GM12878 (cell line): ENCODE measurements at regions not wholly inside any gene's neighbourhood (a gene's known extent, or its start where the extent isn't known, plus 50 kb on each side); places are given as distances from the start of the nearest gene placed in this dataset.

Source experiments
- ATAC-seq: fragments of 200-7000 bp; cut with Tn5 transposase; 3 replicates; pipeline ENCODE4 v1.9.1; 2020; ENCODE audit warnings: mild to moderate bottlenecking, moderate library complexity
- BruUV-seq: library from RNA; stranded (reverse); fragments of 400-500 nt; replicated peaks from 2 replicates; lab custom pipeline; 2021; lab: Mats Ljungman, UMichigan
- CTCF ChIA-PET: fragments of 300-600 bp; sonication (Branson Sonifier 250); formaldehyde crosslinking; extraction: SDS; loops from one replicate; lab custom pipeline; 2021; ENCODE audit warnings: inconsistent platforms; lab: Yijun Ruan, JAX
- POLR2A ChIA-PET: fragments of 350-600 bp; formaldehyde crosslinking; extraction: SDS; loops from one replicate; lab custom pipeline; 2021; ENCODE audit warnings: inconsistent platforms; lab: Charles Lee
- RAD21 ChIA-PET: fragments of 300-600 bp; sonication (Branson Sonifier 250); formaldehyde crosslinking; loops from one replicate; lab custom pipeline; 2023; ENCODE audit warnings: antibody characterized with exemption; ENCODE audit not compliant: unreplicated experiment; lab: Charles Lee
- SMC1A ChIA-PET: fragments of 300-600 bp; sonication (Branson Sonifier 250); formaldehyde crosslinking; loops from one replicate; lab custom pipeline; 2023; ENCODE audit not compliant: unreplicated experiment, uncharacterized antibody; lab: Charles Lee
- DNase-seq: peaks from one replicate; pipeline ENCODE4 v3.0.0-alpha.2; 2011; ENCODE audit warnings: low read depth, low spot score
- FAIRE-seq: peaks from 3 replicates; lab custom pipeline; 2011; peaks lifted over from hg19 to GRCh38; lab: Jason Lieb, UNC
- H2AFZ ChIP-seq: 2 replicates; pipeline ENCODE4 v1.6.0; 2011; ENCODE audit warnings: low read depth, low read length, control low read depth; ENCODE audit not compliant: control insufficient read depth
- H3K27ac ChIP-seq: 2 replicates; pipeline ENCODE4 v1.5.1; 2011; ENCODE audit warnings: control low read depth; ENCODE audit not compliant: control insufficient read depth, insufficient read depth
- H3K27me3 ChIP-seq, 2 experiments: replicated peaks in 1 of 2; 2 replicates each; pipeline versions ENCODE4 v1.6.0 to v1.6.1; 2011; ENCODE audit warnings: low read length in 1 of 2; ENCODE audit not compliant: control insufficient read depth in 2 of 2, insufficient read depth in 2 of 2
- H3K36me3 ChIP-seq, 2 experiments: 2 replicates each; pipeline ENCODE4 v1.5.1; 2011; ENCODE audit warnings: low read length in 1 of 2; ENCODE audit not compliant: control insufficient read depth in 2 of 2, insufficient read depth in 2 of 2
- H3K4me1 ChIP-seq: 2 replicates; pipeline ENCODE4 v1.6.1; 2011; ENCODE audit warnings: mild to moderate bottlenecking, low read length, moderate library complexity, mixed read lengths; ENCODE audit not compliant: control insufficient read depth, insufficient read depth
- H3K4me2 ChIP-seq: 2 replicates; pipeline ENCODE4 v1.6.0; 2011; ENCODE audit warnings: control low read depth; ENCODE audit not compliant: control insufficient read depth, insufficient read depth
- H3K4me3 ChIP-seq: fragments of 200-600 bp; sonication (generic); 2 replicates; pipeline ENCODE4 v1.5.1; 2016
- H3K79me2 ChIP-seq: 2 replicates; pipeline ENCODE4 v1.6.0; 2011; ENCODE audit warnings: low read length; ENCODE audit not compliant: control insufficient read depth, insufficient read depth
- H3K9ac ChIP-seq: 2 replicates; pipeline ENCODE4 v1.8.0; 2011; ENCODE audit warnings: low read length, control low read depth, mixed read lengths; ENCODE audit not compliant: control insufficient read depth, insufficient read depth
- H3K9me3 ChIP-seq: replicated peaks from 3 replicates; pipeline ENCODE4 v1.5.1; 2011; ENCODE audit warnings: mild to moderate bottlenecking, low read length; ENCODE audit not compliant: control insufficient read depth, insufficient read depth
- H4K20me1 ChIP-seq: 2 replicates; pipeline ENCODE4 v1.6.0; 2011; ENCODE audit not compliant: control insufficient read depth, insufficient read depth
- ATF2 ChIP-seq: IDR thresholded peaks from 2 replicates; pipeline ENCODE4 v1.6.1; 2012; ENCODE audit warnings: low read length, inconsistent platforms
- ATF3 ChIP-seq: IDR thresholded peaks from 2 replicates; pipeline ENCODE4 v1.6.1; 2011; ENCODE audit warnings: low read depth, mild to moderate bottlenecking, low read length, moderate library complexity, borderline replicate concordance; ENCODE audit errors: extremely low read depth
- CHD4 ChIP-seq: fragments of 200-600 bp; sonication (generic); IDR thresholded peaks from 2 replicates; pipeline ENCODE4 v1.6.1; 2016; ENCODE audit warnings: mild to moderate bottlenecking
- DPF2 ChIP-seq: fragments of 450-650 bp; IDR thresholded peaks from 2 replicates; pipeline ENCODE4 v1.6.1; 2017; ENCODE audit warnings: mild to moderate bottlenecking
- KAT2A ChIP-seq: conservative IDR thresholded peaks from 2 replicates; pipeline ENCODE4 v1.6.1; 2011; ENCODE audit warnings: low read depth, low read length; ENCODE audit not compliant: control insufficient read depth
- MTA3 ChIP-seq: IDR thresholded peaks from 2 replicates; pipeline ENCODE4 v1.6.1; 2012; ENCODE audit warnings: low read length, inconsistent platforms, borderline replicate concordance
- PKNOX1 ChIP-seq: fragments of 450-650 bp; IDR thresholded peaks from 2 replicates; pipeline ENCODE4 v1.6.1; 2016; ENCODE audit warnings: mild to moderate bottlenecking
- RB1 ChIP-seq: fragments of 450-650 bp; formaldehyde crosslinking; IDR thresholded peaks from 2 replicates; pipeline ENCODE4 v1.6.1; 2017; ENCODE audit warnings: mild to moderate bottlenecking, borderline replicate concordance
- RBBP5 ChIP-seq: fragments of 200-600 bp; sonication (generic); conservative IDR thresholded peaks from 2 replicates; pipeline ENCODE4 v1.6.1; 2016
- SKIL ChIP-seq: fragments of 450-650 bp; IDR thresholded peaks from 2 replicates; pipeline ENCODE4 v1.6.1; 2017; ENCODE audit warnings: mild to moderate bottlenecking, low read depth, inconsistent platforms; ENCODE audit not compliant: poor library complexity, severe bottlenecking
- SPI1 ChIP-seq: IDR thresholded peaks from 2 replicates; pipeline ENCODE4 v1.6.1; 2011; ENCODE audit warnings: low read depth, mild to moderate bottlenecking, low read length, moderate library complexity, borderline replicate concordance; ENCODE audit not compliant: insufficient read depth
- SREBF2 ChIP-seq: IDR thresholded peaks from 2 replicates; pipeline ENCODE4 v1.6.1; 2012; ENCODE audit warnings: mild to moderate bottlenecking, low read length
- ZZZ3 ChIP-seq: IDR thresholded peaks from 2 replicates; pipeline ENCODE4 v1.6.1; 2011; ENCODE audit warnings: low read depth; ENCODE audit not compliant: control insufficient read depth, insufficient read length
- WGBS: methylation state at CpG from one replicate; pipeline ENCODE4 v1.1.6; 2016; ENCODE audit warnings: low lambda C conversion rate; ENCODE audit not compliant: insufficient replicate concordance, insufficient coverage; ENCODE audit errors: missing lambda C conversion rate; 5-methylcytosine and 5-hydroxymethylcytosine counted together
- in situ Hi-C: fragments of 300-500 bp; cut with MboI; formaldehyde crosslinking; loops from 9 replicates; pipeline ENCODE4 v1.14.3; 2018; ENCODE audit warnings: mixed read lengths
- intact Hi-C: fragments of 100-400 bp; cut with micrococcal nuclease; formaldehyde crosslinking; loops from one replicate; pipeline ENCODE4 v1.14.2; 2022; ENCODE audit not compliant: unreplicated experiment
- TF ChIP-seq, protein P1 (sequence below): fragments of 450-650 bp; IDR thresholded peaks from 2 replicates; pipeline ENCODE4 v1.6.1; 2017; ENCODE audit warnings: mild to moderate bottlenecking

- Histone ChIP-seq H3K27me3 (no peaks in the 10 kb centered on the region), H3K4me3 (no peak overlapping the region), H3K4me2 (no peak overlapping the region), H3K27ac (no peak overlapping the region), H4K20me1 (no peaks in the 10 kb centered on the region), H2AFZ (no peak overlapping the region), H3K9me3 (no peaks in the 10 kb centered on the region), H3K9ac (no peak overlapping the region), H3K36me3 (no peaks in the 10 kb centered on the region), H3K4me1 (no peaks in the 10 kb centered on the region), H3K79me2 (no peaks in the 10 kb centered on the region)
- in situ Hi-C loops: no loop called here
- no peak for FAIRE-seq
- RAD21 ChIA-PET: interaction anchor here (1.2 to 4.7 kb wide), 3 partner anchors 22 to 32 kb away, joined by 3 to 39 read pairs (median 32); no protein-coding TSS in a partner anchor
- POLR2A ChIA-PET: no interaction called here
- SMC1A ChIA-PET: interaction anchor here (1.2 to 6.0 kb wide), 5 partner anchors 10 to 182 kb away, joined by 3 to 58 read pairs (median 10); no protein-coding TSS in a partner anchor
- ATAC-seq: no peak
- intact Hi-C loops: loop anchor here (5.0 kb wide), 2 partner anchors 474 to 799 kb away; no protein-coding TSS in a partner anchor
- WGBS: 10% methylated on average over 3 of the region's 3 CpGs
- BruUV-seq: no TSS peak
- DNase-seq: no peak
- CTCF ChIA-PET: interaction anchor here (0.8 to 4.9 kb wide), 10 partner anchors 9 to 474 kb away, joined by 3 to 75 read pairs (median 4); no protein-coding TSS in a partner anchor
- TF ChIP-seq CHD4 (no peak), RBBP5 (no peak), SREBF2 (no peak), DPF2 (no peak), SKIL (no peak), ZZZ3 (no peak), PKNOX1 (no peak), KAT2A (no peak), SPI1 (no peak), RB1 (no peak), ATF3 (no peak), ATF2 (no peak), MTA3 (no peak)
- TF ChIP-seq, protein P1, sequence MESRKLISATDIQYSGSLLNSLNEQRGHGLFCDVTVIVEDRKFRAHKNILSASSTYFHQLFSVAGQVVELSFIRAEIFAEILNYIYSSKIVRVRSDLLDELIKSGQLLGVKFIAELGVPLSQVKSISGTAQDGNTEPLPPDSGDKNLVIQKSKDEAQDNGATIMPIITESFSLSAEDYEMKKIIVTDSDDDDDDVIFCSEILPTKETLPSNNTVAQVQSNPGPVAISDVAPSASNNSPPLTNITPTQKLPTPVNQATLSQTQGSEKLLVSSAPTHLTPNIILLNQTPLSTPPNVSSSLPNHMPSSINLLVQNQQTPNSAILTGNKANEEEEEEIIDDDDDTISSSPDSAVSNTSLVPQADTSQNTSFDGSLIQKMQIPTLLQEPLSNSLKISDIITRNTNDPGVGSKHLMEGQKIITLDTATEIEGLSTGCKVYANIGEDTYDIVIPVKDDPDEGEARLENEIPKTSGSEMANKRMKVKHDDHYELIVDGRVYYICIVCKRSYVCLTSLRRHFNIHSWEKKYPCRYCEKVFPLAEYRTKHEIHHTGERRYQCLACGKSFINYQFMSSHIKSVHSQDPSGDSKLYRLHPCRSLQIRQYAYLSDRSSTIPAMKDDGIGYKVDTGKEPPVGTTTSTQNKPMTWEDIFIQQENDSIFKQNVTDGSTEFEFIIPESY: no peak
Measured at GRCh38 chr3:22088204-22088603, 337.2 kb upstream of the ZNF385D start.
